Upper lobe of left lung (tissue), 6 donors: ENCODE measurements at regions not wholly inside any gene's neighbourhood (a gene's known extent, or its start where the extent isn't known, plus 50 kb on each side); places are given as distances from the start of the nearest gene placed in this dataset.

Source experiments
- ATAC-seq, 2 donors: fragments of 200-7000 bp; cut with Tn5 transposase; one replicate each; pipeline ENCODE4 v1.9.1; 2022; ENCODE audit warnings: mild to moderate bottlenecking in 2 of 2, moderate library complexity in 2 of 2; ENCODE audit not compliant: low FRiP score in 2 of 2
- DNase-seq, 2 donors: peaks; one replicate each; pipeline ENCODE4 v3.0.0-alpha.2; 2019 to 2020
- H3K27ac ChIP-seq, 4 donors: fragments of 200-600 bp; sonication (generic); one replicate each; pipeline ENCODE4 v1.5.1; 2016 to 2019
- H3K27me3 ChIP-seq, 4 donors: fragments of 200-600 bp; sonication (generic); one replicate each; pipeline ENCODE4 v1.5.1; 2017 to 2019
- H3K36me3 ChIP-seq, 4 donors: fragments of 200-600 bp; sonication (generic); one replicate each; pipeline ENCODE4 v1.5.1; 2016 to 2019
- H3K4me1 ChIP-seq, 4 donors: fragments of 200-600 bp; sonication (generic); one replicate each; pipeline ENCODE4 v1.5.1; 2018 to 2019
- H3K4me3 ChIP-seq, 4 donors: fragments of 200-600 bp; sonication (generic); one replicate each; pipeline ENCODE4 v1.5.1; 2017 to 2019; ENCODE audit warnings: mild to moderate bottlenecking in 2 of 4, moderate library complexity in 1 of 4
- H3K9me3 ChIP-seq, 4 donors: fragments of 200-600 bp; sonication (generic); one replicate each; pipeline ENCODE4 v1.5.1; 2018 to 2019
- EP300 ChIP-seq, 4 donors: sonication (generic); formaldehyde crosslinking; IDR thresholded peaks; one replicate each; pipeline ENCODE4 v1.5.1; 2017; ENCODE audit warnings: antibody characterized with exemption in 4 of 4, control low read depth in 2 of 4
- POLR2A ChIP-seq, 4 donors: fragments of 450-650 bp; IDR thresholded peaks; one replicate each; pipeline ENCODE4 v1.5.1; 2016 to 2017; ENCODE audit warnings: antibody characterized with exemption in 4 of 4, mild to moderate bottlenecking in 2 of 4
- POLR2AphosphoS5 ChIP-seq, 2 donors: sonication (generic); formaldehyde crosslinking; IDR thresholded peaks; one replicate each; pipeline ENCODE4 v1.5.1; 2017; ENCODE audit warnings: antibody characterized with exemption in 2 of 2
- WGBS, 2 donors: methylation state at CpG; one replicate each; pipeline ENCODE4 v1.1.5; 2017 to 2018; 5-methylcytosine and 5-hydroxymethylcytosine counted together
- TF ChIP-seq, protein P1 (sequence below), 6 experiments: fragments of 450-650 bp in 4 of 6; fragments of 200-600 bp in 2 of 6; sonication (generic) in 2 of 6; IDR thresholded peaks; one replicate each; pipeline ENCODE4 v1.5.1; 2016 to 2019; ENCODE audit warnings: antibody characterized with exemption in 6 of 6
- donor health status: DM: no; HTN: no; CAD: no; lungs with moderate emphysema.
- donor health status: DM: no; HTN: yes; CAD: no; lungs with severe emphysema.

DNA sequence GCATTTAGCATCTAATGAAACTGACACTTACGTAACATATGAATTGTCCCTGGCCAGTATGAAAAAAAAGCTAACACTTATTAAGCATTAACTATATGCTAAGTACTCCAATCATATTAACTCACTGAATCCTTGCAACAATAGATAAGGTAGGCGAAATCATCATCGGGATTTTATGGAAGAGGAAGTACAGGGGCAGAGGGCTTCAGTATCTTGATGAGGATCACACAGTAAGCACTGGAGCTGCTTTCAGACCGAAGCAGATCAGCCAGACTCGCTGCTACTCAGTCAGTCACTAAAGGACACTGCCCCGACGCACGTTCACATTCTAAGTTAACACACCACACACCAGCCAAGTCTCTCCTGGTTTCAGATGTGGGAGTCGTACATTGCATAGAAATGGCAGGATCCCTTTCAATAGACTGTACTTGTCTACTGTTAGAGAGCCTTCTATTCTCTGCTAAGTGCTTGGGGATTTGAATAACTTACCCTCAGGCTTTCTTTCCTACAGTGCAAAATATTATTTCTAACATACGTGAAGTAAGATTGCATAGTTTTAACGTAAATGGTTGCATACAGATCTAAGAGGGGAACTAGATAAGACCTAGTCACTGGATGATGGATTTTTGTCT is 540.2 kb upstream of the TENM3 start:
- Histone ChIP-seq H3K27me3 (no peaks in the 10 kb centered on the region), H3K9me3 (no peaks in the 10 kb centered on the region), H3K4me3 (no peak overlapping the region), H3K36me3 (no peaks in the 10 kb centered on the region), H3K4me1 (no peaks in the 10 kb centered on the region), H3K27ac (no peak overlapping the region)
- no peak for TF ChIP-seq EP300 (IDR thresholded peaks at IDR 0.05)
- TF ChIP-seq POLR2AphosphoS5 (IDR thresholded peaks at IDR 0.05) = no peak
- TF ChIP-seq POLR2A (IDR thresholded peaks at IDR 0.05) = no peak
- TF ChIP-seq, protein P1, sequence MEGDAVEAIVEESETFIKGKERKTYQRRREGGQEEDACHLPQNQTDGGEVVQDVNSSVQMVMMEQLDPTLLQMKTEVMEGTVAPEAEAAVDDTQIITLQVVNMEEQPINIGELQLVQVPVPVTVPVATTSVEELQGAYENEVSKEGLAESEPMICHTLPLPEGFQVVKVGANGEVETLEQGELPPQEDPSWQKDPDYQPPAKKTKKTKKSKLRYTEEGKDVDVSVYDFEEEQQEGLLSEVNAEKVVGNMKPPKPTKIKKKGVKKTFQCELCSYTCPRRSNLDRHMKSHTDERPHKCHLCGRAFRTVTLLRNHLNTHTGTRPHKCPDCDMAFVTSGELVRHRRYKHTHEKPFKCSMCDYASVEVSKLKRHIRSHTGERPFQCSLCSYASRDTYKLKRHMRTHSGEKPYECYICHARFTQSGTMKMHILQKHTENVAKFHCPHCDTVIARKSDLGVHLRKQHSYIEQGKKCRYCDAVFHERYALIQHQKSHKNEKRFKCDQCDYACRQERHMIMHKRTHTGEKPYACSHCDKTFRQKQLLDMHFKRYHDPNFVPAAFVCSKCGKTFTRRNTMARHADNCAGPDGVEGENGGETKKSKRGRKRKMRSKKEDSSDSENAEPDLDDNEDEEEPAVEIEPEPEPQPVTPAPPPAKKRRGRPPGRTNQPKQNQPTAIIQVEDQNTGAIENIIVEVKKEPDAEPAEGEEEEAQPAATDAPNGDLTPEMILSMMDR (IDR thresholded peaks at IDR 0.05) = no peak
- ATAC-seq (no peak), DNase-seq (no peak)
- WGBS, 2 donors = 64 to 69% methylated on average over 11 of the region's 11 CpGs

DNA sequence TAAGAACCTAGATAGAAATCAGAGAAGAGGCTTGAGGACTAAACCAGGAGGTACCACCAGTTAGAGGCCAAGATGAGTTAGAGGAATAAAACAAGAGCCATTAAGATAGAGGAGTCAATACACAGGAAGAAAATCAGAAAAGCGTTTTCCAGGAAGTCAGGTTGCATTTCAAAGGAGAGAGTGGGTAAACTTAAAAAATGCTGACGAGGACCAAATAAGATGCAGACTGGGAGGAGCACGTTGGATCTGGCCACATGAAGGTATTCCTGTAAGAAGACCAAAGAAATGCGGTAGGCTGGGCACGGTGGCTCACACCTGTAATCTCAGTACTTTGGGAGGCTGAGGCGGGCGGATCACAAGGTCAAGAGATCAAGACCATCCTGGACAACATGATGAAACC is 533.1 kb upstream of the TENM3 start:
- TF ChIP-seq EP300 (IDR thresholded peaks at IDR 0.05) (no peak), POLR2A (IDR thresholded peaks at IDR 0.05) (no peak), POLR2AphosphoS5 (IDR thresholded peaks at IDR 0.05) (no peak)
- TF ChIP-seq, protein P1 (IDR thresholded peaks at IDR 0.05) = no peak
- Histone ChIP-seq H3K9me3 (no peaks in the 10 kb centered on the region), H3K36me3 (no peaks in the 10 kb centered on the region), H3K4me1 (no peaks in the 10 kb centered on the region), H3K27me3 (no peaks in the 10 kb centered on the region), H3K27ac (no peak overlapping the region), H3K4me3 (no peak overlapping the region)
- 86 to 96% methylated on average over 7 of the region's 7 CpGs for WGBS, 2 donors
- no peak for ATAC-seq
- no peak for DNase-seq

DNA sequence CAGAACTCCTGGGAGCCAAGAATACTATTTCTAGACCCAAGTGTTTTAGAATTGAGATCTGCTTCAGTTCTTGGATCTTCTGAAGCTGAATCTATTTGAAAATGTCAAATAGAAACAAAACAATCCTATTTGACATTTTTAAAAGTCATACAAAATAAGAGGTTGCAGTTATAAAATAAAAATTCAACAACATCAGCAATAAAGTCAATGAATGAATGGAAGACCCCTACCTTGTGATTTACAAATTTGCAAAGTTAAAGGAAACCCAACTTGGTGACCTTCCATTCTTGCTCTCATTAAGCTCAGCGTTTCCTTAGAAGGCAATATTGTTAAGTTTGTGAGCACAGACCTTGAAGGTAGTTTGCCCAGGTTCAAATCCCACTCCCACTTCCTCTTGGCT is 531.8 kb upstream of the TENM3 start:
- no peak for DNase-seq
- H3K4me1 ChIP-seq = no peaks in the 10 kb centered on the region
- H3K4me3 ChIP-seq = no peak overlapping the region
- no peak for ATAC-seq
- H3K27me3 ChIP-seq = no peaks in the 10 kb centered on the region
- no peaks in the 10 kb centered on the region for H3K36me3 ChIP-seq
- TF ChIP-seq EP300 (IDR thresholded peaks at IDR 0.05) (no peak), POLR2A (IDR thresholded peaks at IDR 0.05) (no peak), POLR2AphosphoS5 (IDR thresholded peaks at IDR 0.05) (no peak)
- TF ChIP-seq, protein P1 (IDR thresholded peaks at IDR 0.05) = no peak
- no peak overlapping the region for H3K27ac ChIP-seq
- H3K9me3 ChIP-seq = no peaks in the 10 kb centered on the region
- 71 to 76% methylated on average over 1 of the region's 1 CpG for WGBS, 2 donors

DNA sequence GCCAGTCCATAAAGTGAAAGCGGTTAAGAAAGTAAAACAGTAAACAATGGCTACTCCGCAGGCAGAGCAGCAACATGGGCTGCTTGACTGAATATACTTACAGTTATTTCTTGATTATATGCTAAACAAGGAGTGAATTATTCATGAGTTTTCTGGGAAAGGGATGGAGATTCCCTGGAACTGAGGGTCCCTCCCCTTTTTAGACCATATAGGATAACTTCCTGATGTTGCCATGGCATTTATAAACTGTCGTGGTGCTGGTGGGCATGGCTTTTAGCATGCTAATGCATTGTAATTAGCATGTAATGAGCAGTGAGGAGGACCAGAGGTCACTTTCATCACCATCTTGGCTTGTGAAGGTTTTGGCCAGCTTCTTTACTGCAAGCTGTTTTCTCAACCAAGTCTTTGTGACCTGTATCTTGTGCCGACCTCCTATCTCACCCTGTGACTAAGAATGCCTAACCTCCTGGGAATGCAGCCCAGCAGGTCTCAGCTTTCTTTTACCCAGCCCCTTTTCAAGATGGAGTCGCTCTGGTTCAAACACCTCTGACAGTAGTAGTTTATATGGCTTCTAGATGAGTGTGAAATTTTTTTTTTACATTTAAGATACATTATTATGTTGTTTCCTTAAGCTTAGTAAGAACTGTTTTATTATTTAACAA is 514.8 kb upstream of the TENM3 start:
- ATAC-seq (no peak), DNase-seq (no peak)
- no peaks in the 10 kb centered on the region for H3K36me3 ChIP-seq
- no peaks in the 10 kb centered on the region for H3K27me3 ChIP-seq
- no peak for TF ChIP-seq POLR2A (IDR thresholded peaks at IDR 0.05)
- no peak for TF ChIP-seq EP300 (IDR thresholded peaks at IDR 0.05)
- TF ChIP-seq, protein P1 (IDR thresholded peaks at IDR 0.05) = no peak
- TF ChIP-seq POLR2AphosphoS5 (IDR thresholded peaks at IDR 0.05) = no peak
- H3K4me3 ChIP-seq = no peak overlapping the region
- H3K9me3 ChIP-seq = peaks cover 0 to 8% (median 0%) of the 10 kb centered on the region in 4 donors
- WGBS, 2 donors = 57 to 59% methylated on average over 5 of the region's 5 CpGs
- no peak overlapping the region for H3K27ac ChIP-seq
- no peaks in the 10 kb centered on the region for H3K4me1 ChIP-seq

DNA sequence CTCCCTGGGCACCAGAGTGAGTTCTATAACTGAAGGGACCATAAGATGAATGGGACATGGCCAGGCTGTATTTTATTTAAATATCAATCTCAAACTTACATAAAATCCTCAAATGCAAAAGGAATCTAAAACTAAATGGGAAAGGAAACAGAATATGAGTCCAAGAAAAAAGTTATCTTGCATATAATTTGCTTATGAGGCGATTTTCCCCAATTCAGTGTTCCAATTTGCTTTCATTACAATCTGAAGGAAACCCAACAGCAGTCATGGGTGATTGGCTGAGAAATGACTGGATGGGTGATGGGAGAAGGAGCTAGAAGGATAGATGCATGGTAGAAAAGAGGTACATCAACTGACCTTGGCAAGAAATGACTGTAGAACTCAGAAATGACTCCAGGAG is 511.3 kb upstream of the TENM3 start:
- H3K4me1 ChIP-seq = no peaks in the 10 kb centered on the region
- ATAC-seq (no peak), DNase-seq (no peak)
- no peak for TF ChIP-seq POLR2AphosphoS5 (IDR thresholded peaks at IDR 0.05)
- no peak for TF ChIP-seq EP300 (IDR thresholded peaks at IDR 0.05)
- TF ChIP-seq, protein P1 (IDR thresholded peaks at IDR 0.05) = no peak
- no peak for TF ChIP-seq POLR2A (IDR thresholded peaks at IDR 0.05)
- no peaks in the 10 kb centered on the region for H3K36me3 ChIP-seq
- H3K27me3 ChIP-seq = no peaks in the 10 kb centered on the region
- H3K4me3 ChIP-seq = no peak overlapping the region
- H3K27ac ChIP-seq = no peak overlapping the region
- no peaks in the 10 kb centered on the region for H3K9me3 ChIP-seq
- WGBS, 2 donors = 75 to 78% methylated on average over 1 of the region's 1 CpG
